GM21576 (cell line): ENCODE measurements at regions not wholly inside any gene's neighbourhood (a gene's known extent, or its start where the extent isn't known, plus 50 kb on each side); places are given as distances from the start of the nearest gene placed in this dataset.
"Not testable (repeated sequence)": the region's sequence is repeated elsewhere in the genome, so short reads cannot be mapped to it uniquely, and the experiment has no call there.

Experiments used
- ATAC-seq: cut with Tn5 transposase; IDR thresholded peaks from one replicate; pipeline ENCODE4 v1.9.1; 2021; ENCODE audit warnings: mild to moderate bottlenecking, moderate library complexity; ENCODE audit not compliant: unreplicated experiment

GRCh38 chr3:95813244-95813643 lies 1001.1 kb upstream of the EPHA6 start:
- no peak for ATAC-seq

GRCh38 chr3:95815828-95816227 lies 998.6 kb upstream of the EPHA6 start:
- no peak for ATAC-seq

DNA sequence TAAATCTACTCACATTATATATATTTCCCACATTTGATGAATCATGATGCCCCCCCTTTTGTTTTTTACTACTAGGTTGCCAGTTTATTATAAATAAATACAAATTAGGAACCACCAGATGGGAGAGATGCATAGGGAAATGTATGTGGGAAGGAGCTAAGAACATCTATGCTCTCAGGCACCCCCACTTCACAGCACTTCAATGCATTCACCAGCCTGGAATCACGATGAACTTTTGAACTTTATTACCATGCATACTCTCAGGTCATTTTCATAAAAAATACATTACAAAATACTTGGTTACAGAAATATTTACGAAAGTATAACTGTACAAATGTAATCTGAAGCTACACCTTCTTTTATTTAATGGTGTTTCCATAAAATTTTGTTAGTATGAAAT lies 988.0 kb upstream of the EPHA6 start:
- no peak for ATAC-seq

GRCh38 chr3:95832146-95832545 lies 982.2 kb upstream of the EPHA6 start:
- no peak for ATAC-seq

GRCh38 chr3:95860628-95861027 lies 953.8 kb upstream of the EPHA6 start:
- ATAC-seq: not testable (repeated sequence)

- no peak for ATAC-seq
Observed at GRCh38 chr3:95883801-95884200, 930.6 kb upstream of the EPHA6 start.

DNA sequence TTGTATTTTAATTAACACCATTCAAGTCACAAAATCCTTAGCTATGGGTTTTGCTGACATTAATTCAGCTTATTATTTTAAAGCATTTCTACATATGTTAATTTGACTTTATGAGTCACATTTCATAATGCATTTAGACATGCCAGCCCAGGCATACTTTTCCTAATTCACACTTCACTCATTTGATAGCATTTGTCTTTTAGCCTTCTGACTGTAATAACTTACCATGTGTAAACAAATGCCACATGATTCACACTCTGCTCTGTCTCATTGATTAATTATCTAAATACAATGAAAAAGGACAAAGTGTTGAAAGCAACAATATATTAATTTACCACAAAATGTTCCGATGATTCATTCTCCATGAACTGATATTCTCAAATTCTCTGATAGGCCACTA lies 927.8 kb upstream of the EPHA6 start:
- ATAC-seq: no peak

- no peak for ATAC-seq
Observed at GRCh38 chr3:95887114-95887513, 927.3 kb upstream of the EPHA6 start.

- no peak for ATAC-seq
Observed at GRCh38 chr3:95894820-95895219, 919.6 kb upstream of the EPHA6 start.

- ATAC-seq: no peak
Observed at GRCh38 chr3:95899494-95899893, 914.9 kb upstream of the EPHA6 start.

GRCh38 chr3:95899911-95900310 lies 914.5 kb upstream of the EPHA6 start:
- no peak for ATAC-seq

GRCh38 chr3:95901948-95902347 lies 912.4 kb upstream of the EPHA6 start:
- no peak for ATAC-seq

DNA sequence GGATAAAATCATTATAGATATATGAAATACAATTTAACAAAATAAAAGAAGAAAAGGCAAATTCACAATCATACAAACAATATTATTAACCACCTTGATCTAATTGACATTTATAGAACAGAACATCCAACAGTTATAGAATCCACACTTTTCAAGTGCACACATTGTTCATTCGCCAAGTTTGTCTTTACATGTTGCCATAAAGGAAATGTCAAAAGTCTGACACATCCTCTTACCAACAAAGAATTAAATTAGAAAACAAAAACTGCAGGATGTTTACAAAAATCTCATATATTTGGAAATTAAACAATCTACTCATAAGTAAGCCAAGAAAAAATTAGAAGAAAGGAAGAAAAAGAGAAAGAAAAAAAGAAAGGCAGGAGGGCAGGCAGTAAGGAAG lies 909.2 kb upstream of the EPHA6 start:
- no peak for ATAC-seq

- ATAC-seq: no peak
Observed at GRCh38 chr3:95911767-95912166, 902.6 kb upstream of the EPHA6 start.

- no peak for ATAC-seq
Observed at GRCh38 chr3:95923496-95924210, 890.7 kb upstream of the EPHA6 start.

- ATAC-seq: no peak
Observed at GRCh38 chr3:95926904-95927501, 887.4 kb upstream of the EPHA6 start.

- no peak for ATAC-seq
Observed at GRCh38 chr3:95934181-95934580, 880.2 kb upstream of the EPHA6 start.

GRCh38 chr3:95939235-95939809 lies 875.1 kb upstream of the EPHA6 start:
- no peak for ATAC-seq

DNA sequence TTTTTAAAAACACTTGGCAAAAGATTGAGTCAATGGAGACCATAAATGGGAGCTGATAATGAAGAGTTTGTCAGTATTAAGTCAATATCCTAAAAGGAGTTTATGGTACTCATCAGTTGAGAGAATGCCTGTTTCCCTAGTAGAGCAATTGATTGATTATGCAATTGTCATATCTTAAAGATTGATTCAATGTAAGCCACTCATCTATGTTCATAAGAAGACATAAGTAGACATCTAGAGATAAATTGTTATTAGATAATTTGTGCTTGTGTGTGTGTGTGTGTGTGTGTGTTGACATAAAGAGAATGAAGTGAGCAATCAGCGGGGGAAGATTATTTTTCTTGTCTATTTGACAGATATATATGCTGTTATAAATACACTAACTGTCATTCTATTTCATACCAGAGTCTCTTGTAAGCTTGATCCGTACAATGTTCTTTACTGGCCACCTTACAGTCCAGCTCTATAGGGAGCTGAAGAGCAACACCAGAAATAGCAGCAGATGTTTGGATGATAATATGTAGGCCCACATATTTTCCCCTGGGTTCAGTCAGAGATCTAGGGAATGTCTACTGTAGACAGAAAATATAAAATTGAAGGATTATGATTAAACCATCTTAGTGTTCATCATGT lies 848.6 kb upstream of the EPHA6 start:
- ATAC-seq: no peak

DNA sequence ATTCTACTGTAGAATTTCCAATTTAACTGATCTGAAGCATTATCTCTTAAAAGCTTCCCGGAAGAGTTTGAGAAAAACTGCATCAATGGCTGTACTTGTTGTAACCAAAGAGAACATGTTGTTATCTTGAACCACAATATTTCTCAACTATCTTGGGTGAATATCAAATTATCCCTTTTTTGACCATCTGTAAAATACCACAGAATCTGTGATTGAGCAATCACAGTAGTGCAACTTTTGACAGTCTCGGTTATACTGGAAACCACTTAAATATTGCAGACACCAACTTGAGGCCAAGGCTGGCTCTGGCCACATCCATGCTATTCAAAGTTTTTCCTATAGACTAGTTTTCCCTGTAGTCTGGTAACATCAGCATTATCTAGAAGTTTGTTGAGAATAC lies 842.8 kb upstream of the EPHA6 start:
- ATAC-seq: no peak

GRCh38 chr3:95994338-95994737 lies 820.1 kb upstream of the EPHA6 start:
- ATAC-seq: no peak

- no peak for ATAC-seq
Observed at GRCh38 chr3:96000966-96001365, 813.4 kb upstream of the EPHA6 start.
